A673 (cell line): ENCODE measurements at regions not wholly inside any gene's neighbourhood (a gene's known extent, or its start where the extent isn't known, plus 50 kb on each side); places are given as distances from the start of the nearest gene placed in this dataset.

Source experiments
- CTCF ChIP-seq: fragments of 300-800, 200-600 bp; sonication (generic); conservative IDR thresholded peaks from 2 replicates; pipeline ENCODE4 v1.5.1; 2017; ENCODE audit warnings: low read depth, mild to moderate bottlenecking, antibody characterized with exemption, low read length, moderate library complexity, mixed read lengths
- EZH2 ChIP-seq: fragments of 200-600 bp; sonication (generic); IDR thresholded peaks from 2 replicates; pipeline ENCODE4 v1.6.1; 2017; ENCODE audit warnings: borderline replicate concordance, low read depth, mild to moderate bottlenecking, mixed read lengths, antibody characterized with exemption, low read length; ENCODE audit not compliant: poor library complexity, severe bottlenecking

- TF ChIP-seq CTCF (no peak), EZH2 (no peak)
These were observed 332.4 kb downstream of the HACE1 start for GRCh38 chr6:104527311-104527710.
